GM19035 (cell line): ENCODE measurements at regions not wholly inside any gene's neighbourhood (a gene's known extent, or its start where the extent isn't known, plus 50 kb on each side); places are given as distances from the start of the nearest gene placed in this dataset.
"Not testable (repeated sequence)": the region's sequence is repeated elsewhere in the genome, so short reads cannot be mapped to it uniquely, and the experiment has no call there.

Experiments
- ATAC-seq: cut with Tn5 transposase; IDR thresholded peaks from one replicate; pipeline ENCODE4 v1.9.1; 2021; ENCODE audit not compliant: unreplicated experiment

DNA sequence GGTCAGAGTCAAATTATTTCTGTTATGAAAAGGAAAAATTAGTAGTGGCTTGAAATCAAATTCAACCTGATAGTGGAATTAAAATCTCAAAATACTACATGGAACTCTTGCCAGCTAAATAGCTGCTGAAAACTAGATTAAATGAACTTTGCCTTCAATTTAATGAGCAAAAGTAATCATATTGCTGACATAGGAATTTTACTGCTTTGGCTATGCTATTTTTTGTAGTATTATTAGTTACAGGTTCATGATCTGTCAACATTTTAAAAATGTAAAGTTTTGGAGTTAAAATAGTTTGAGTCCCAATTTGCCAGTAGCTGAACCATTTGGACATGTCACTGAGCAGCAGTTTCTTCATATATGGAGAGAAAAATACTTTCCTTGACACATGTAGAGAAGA, 81.4 kb downstream of the RERGL start:
- no peak for ATAC-seq

DNA sequence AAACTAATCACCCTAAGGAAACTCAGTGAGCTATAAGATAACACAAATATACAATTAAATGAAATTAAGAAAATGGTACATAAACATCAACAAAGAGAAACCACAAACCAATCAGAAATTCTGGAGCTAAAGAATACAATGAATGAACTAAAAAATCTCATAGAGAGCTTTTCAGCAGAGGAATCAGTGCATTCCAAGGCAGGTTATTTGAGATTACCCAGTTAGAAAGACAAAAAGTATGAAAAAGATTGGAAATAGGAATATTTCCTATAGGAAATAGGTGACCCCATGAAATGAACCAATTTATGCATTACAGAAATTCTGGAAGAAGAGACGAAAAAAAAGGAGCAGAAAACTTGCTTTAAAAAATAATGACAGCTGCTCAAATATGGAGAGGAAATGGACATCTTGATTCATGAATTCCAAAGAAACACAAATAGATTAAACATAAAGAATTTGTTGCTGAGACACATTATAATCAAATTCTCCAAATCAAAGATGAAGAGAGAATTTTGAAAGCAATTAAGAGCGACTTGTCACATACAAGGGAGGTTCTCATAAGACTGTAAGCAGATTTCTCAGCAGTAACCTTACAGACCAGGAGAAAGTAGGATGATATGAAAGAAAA, 90.7 kb downstream of the RERGL start:
- ATAC-seq: no peak

DNA sequence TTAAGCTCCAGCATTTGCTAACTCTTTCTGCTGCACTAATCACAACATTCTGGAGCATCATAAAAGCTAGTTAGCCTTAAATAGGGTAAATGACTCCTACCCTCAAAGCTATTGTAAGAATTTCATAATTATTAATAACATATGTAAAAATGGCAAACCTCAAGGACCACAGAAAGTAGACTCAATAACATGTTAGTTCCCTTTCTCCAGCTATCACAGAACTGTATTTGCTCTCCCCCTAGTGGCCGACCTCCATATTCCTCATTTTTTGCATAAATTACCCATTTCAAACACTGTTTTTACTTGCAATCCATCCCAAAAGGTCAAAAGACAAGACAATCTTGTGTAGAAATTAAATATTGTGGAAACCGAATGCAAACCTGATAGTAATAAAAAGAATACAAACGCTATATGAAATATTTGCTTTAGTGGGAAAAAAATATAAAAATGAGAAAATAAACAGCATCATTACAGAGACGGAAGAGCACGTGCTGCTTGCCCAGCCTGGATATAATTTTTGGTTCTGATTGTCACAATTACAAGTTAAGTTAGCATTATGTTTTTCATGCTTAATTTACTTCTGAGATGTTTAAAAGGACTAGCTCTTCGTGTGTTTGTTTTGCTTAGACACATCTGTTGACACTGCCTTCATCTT, 97.9 kb downstream of the RERGL start:
- peak; percentile 93 for ATAC-seq

DNA sequence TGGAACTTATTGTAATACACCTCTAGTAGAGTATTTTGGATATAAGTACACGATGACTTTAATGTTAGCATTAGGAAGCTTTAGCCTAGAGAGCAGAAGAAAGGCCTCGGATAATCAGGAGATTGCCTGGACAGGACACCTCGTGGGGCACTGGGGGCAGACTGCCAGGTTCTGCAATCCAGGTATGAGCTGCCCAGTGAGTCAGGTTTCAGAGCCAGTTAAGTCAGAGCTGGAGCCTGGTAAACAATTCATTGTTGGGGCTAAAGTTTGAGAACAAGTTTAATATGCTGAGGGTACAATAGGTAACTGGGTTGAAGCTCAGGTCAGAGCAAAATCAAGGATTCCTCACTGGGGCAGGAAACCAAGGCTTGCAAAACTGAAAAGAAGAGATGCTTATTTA, 107.4 kb downstream of the RERGL start:
- no peak for ATAC-seq

DNA sequence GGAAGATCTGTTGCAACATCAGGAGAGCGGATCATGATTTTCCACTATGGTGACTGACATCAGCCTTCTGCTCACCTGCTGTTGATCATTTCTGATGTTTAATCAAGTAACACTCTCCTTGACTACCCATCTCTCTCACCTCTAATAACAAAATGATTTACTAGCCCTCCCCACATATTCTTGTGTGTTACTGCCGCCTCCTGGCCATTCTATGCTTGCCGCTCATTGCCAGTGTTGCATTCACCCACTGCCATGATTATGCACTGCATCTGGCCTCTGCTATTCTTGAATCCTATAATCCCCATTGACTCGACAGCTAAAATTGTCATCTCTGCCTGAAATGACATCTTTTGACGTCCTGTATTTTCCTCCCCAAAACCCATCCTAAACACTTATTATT, 113.8 kb downstream of the RERGL start:
- ATAC-seq: no peak

DNA sequence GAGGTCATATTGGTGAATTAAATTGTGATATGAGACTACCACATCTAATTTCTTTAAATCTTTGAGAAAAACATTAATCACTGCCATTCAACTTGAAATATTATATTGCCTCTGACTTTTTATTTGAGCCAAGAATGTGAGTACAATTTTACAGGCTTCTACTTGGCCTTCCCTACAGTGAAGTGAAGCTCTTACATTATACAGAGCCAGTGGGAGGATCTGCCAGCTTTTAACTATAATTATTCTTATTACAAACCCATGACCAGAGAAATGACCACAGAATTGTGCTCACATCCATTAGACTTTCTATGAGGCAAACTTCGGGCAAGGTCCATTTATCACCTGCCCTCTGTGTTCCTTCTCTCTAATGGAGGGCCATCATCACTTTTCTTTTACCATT, 114.2 kb downstream of the RERGL start:
- no peak for ATAC-seq

DNA sequence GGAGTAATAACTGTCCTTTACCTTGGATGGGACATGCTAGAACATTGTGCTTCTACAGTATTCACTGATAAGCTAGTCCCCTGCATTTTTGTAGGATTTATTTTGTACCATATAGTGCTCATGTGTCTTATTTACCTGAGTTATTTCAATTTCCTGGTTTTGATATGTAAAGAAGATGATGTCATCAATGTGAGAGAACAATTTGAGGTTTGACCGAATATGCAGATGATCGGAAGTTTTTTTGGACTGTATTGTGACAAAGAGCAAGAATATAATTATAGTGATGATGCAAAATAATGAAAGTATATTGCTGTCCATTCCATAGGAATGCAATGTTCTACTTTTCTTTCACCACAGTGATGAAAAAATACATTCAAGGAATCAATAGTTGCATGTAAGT, 114.8 kb downstream of the RERGL start:
- ATAC-seq: no peak

DNA sequence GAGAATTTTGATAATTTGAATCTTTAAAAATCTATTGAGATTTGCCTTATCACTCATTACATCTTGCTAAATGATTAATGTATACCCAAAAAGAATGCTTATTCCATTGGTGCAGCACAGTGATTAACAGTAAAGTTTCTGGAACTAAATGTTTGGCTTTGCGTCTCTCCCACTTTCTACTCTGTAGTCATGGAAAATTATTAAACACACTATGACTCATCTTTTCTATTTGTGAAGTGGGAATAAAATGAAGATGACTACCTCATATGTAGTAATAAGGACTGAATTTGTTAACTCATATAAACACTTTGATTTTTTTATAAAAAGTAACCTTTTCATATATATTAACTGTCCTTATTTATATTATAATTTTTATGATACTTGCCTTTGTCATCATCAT, 118.1 kb downstream of the RERGL start:
- no peak for ATAC-seq

DNA sequence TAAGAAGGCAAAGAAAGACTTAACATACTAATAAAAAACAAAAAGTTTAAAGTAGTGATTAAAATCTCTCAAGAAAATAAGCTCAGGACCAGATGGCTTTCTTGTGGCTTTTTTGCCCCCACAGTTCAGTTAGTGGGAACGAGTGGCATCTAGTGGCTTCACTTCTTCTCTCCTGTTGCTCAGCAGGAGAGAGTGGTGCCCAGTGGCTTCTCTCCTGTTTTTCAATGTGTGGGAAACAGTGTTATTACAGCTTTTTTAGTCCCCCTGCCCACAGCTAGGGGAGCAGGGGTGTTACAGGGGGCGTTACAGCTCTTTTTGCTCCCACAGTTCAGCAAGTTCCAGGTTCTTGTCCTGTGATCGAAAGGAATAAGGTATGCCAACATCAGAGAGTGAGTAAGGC, 135.2 kb downstream of the RERGL start:
- no peak for ATAC-seq

DNA sequence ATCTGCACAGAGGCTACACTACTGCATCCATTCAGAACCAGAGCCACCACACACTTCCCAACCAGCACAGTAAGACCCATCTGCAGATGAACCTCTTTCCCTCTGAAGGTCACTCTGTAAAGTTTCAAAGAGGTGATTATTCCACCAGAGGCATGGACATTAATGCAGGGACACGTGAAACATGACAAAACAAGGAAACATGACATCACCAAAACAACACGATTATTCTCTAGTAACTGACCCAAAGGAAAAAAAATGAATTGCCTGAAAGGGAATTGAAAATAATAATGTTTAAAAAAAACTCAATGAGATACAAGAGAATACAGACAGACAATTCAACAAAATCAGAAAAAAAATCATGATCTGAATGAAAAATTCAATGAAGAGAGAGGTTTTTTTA, 139.1 kb downstream of the RERGL start:
- ATAC-seq: no peak

DNA sequence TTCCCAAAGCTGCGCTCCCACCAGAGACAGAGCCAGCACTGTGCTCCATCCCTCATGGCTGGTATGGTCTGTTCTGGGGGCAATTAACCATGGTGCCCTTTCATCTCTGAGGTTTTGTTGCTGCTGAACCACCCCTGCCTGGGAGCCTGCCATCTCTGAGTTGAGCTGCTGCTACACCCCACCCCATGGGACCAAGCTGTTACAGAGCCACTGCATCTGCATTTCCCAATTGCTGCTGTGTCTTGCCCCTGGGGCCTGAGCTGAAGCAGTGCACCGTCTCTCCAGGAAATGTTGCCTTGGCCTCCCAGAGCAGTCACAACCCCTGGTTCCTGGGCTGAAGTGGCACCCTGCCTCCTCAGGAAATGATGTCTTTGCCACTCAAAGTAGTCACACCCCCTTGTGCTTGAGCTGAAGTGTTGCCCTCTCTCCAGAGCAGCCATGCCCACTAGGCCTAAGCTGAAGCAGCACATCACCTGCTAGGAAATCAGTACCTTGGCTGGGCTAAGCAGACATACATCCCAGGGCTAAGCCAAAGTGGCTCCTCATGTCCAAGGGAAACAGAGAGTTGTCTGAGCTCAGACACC, 140.3 kb downstream of the RERGL start:
- ATAC-seq: no peak

DNA sequence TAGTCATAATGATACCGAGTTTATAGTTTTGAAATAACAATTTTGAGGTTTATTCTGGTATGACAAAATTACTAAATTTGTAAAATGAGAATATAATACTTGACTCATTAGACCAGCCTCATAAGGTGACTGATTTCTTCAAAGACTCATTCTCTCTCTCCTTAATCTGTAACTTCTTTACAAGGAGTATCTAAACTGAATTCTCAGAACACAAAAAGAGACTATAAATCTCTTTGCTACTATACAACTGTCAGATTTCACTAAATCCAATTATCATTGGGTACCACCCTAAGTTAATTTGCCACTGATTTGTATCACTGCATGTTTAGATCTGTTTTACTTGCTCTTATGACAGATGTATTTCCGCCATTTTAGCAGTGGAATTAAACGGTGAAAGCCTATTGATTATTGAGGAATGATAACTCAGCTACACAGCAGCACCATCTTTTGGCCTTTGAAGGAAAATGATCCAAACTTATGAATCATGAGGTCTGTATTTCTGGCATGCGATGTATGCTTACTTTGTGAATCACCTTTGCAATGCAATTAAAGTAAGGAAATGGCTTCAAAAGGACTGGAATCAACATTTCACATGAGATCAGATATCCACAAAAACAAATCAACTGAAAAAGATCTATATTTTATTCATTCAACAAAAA, 161.2 kb downstream of the RERGL start:
- no peak for ATAC-seq

DNA sequence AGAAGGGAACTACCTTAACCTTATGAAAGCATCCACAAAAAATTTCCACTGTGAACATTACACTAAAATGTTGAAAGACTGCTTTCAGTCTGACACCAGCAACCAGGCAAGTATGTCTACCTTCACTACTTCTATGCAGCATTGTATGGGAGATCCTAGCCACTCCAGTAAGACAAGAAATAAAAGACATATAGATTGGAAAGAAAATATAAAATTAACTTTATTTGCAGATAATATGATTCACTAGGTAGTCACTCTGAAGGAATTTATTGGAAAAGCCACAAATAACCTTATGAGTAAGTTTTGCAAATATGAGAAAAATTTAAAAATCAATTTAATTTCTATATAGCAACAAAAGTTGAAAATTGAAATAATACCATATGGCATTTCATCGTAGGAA, 172.0 kb downstream of the RERGL start:
- no peak for ATAC-seq

DNA sequence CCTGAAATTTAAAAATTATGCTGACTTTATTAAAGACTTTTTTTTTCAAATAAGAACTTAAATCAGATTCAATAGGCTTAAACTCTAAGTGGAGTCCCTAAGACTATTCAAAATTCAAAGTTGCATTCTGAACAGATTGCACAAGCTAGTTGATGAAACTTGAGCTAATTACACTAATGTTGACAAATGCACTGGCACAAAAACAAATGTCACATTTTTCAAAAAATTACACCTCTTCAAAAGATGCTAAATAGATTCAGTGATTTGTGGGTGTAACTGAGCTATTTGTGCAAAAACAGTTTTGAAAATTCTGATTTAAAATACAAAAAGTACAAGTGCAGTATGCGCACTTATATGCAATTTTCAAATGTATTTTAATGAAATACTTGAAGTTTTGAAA, 205.4 kb downstream of the RERGL start:
- ATAC-seq: no peak

DNA sequence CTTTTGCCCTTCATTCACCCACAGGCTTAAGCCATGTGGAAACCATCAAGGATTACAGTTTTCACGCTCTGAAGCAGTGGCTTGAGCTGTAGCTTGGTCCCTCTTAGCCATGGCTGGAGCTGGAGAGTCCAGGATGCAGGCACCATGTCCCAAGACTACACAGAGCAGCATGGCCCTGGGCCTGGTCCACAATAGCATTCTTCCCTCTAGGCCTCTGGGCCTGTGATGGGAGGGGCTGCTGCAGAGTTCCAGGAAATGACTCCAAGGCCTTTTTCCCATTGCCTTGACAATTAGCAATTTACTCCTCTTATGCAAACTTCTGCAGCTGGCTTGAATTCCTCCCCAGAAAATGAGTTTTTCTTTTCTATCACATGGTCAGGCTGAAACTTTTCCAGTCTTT, 211.3 kb downstream of the RERGL start:
- no peak for ATAC-seq

DNA sequence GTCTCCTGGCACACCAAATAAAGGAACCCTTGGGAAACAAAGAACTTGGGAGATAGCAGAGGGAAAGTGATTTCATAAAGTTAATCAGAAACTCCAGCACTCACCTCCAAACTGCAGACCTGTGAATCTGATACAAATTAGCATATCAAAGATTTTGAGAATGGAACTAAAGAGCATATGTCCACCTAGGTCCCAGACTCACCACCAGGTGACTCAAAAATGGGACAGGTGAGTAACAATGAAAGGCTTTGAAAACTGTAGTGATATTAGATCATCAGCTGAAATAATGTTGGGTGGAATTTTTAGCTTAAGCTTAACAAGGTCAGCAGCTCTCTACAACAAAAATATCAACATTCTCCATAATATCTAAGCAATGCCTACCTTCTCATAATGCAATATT, 214.8 kb downstream of the RERGL start:
- no peak for ATAC-seq

DNA sequence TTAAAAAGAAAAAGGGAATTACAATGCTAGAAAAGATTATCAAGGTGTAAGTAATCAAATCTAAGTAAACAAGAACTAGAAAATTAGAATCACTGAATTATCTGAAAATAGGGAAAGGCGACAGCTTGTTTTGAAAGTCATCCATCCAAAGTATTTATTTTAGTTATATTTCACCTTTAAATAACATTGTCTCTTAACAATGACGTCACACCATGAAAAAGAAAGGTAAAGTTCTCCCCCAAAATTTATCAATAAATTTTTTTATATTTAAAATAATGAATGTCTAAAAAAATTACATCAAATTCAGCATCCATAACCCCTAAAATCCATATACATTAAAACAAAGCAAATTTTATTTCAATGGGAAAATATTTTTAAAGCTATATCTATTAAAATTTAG, 223.2 kb downstream of the RERGL start:
- ATAC-seq: no peak

DNA sequence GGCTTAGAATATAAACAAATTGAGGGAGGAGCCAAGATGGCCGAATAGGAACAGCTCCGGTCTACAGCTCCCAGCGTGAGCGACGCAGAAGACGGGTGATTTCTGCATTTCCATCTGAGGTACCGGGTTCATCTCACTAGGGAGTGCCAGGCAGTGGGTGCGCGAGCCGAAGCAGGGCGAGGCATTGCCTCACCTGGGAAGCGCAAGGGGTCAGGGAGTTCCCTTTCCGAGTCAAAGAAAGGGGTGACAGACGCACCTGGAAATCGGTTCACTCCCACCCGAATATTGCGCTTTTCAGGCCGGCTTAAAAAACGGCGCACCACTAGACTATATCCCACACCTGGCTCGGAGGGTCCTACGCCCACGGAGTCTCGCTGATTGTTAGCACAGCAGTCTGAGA, 234.4 kb downstream of the RERGL start:
- ATAC-seq: not testable (repeated sequence)

DNA sequence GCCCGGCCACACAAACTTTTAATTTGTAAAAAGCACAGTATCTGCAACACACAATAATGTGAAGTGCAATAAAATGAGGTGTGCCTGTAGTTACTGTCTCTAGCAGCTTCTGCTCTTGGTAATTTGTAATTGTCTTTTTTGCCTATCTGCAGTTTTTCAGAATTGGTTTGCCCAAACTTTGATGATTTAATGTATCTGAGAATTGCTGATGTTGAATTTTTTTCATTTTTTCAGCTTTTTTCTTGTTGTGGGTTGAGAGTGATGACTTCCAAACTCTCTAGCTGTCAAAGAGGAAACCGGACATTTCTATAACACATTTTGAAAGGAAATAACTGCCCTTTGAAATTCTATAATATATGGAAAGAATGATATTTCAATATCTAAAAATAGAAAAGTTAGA, 236.9 kb downstream of the RERGL start:
- ATAC-seq: no peak

DNA sequence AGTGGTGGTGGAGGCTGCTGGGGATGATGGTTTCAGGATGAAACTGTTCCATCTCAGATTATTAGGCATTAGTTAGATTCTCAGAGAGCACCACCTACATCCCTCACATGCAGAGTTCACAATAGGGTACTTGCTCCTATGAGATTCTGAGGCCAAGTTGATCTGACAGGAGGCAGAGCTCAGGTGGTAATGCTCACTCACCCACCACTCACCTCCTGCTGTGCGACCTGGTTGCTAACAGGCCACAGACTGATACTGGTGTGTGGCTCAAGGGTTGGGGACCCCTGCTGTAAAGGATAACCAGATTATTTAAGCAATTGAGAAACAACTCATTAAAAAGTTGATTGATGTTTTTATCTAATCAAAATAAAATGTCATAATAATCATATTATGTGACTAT, 248.5 kb downstream of the RERGL start:
- no peak for ATAC-seq

DNA sequence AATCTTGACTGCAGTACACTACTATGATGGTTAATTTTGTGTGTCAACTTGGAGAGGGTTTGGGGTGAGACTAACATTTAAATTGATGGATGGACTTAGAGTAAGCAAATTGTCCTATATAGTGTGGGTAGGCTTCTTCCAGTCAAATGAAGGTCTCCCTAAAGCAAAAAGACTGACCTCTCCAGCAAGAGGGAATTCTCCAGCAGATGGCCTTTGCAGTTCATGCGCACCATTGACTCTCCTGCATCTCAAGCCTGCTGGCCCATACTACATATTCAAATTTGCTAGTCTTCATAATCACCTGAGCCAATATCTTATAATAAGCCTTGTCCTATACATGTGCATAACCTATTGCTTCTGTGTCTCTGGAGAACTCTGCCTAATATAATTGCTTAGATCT, 260.2 kb downstream of the RERGL start:
- no peak for ATAC-seq

DNA sequence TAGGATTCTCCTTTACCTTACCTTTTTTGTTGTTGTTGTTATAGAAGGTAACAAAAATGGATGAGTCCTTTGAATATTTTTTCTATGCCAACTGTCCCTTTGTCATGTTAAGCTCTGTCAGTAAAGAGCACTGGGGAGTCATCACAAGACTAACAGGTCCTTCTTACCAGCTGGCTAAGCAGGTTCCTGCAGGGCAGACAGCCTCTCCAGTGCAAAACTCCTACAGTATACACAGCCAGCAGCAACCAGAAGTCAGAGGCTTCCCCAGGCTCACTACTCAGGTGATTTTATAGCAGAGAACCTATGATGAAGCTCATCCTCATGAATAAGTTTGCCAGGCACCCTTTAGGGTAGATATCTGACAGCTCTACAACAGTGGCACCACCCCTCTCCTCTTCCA, 271.1 kb downstream of the RERGL start:
- no peak for ATAC-seq
